Germinal center (tissue), 1 donor: ENCODE measurements at regions not wholly inside any gene's neighbourhood (a gene's known extent, or its start where the extent isn't known, plus 50 kb on each side); places are given as distances from the start of the nearest gene placed in this dataset.

Experiments used
- DNase-seq: peaks from one replicate; pipeline ENCODE4 v3.0.0; 2012; ENCODE audit warnings: mixed read lengths, low spot score

DNA sequence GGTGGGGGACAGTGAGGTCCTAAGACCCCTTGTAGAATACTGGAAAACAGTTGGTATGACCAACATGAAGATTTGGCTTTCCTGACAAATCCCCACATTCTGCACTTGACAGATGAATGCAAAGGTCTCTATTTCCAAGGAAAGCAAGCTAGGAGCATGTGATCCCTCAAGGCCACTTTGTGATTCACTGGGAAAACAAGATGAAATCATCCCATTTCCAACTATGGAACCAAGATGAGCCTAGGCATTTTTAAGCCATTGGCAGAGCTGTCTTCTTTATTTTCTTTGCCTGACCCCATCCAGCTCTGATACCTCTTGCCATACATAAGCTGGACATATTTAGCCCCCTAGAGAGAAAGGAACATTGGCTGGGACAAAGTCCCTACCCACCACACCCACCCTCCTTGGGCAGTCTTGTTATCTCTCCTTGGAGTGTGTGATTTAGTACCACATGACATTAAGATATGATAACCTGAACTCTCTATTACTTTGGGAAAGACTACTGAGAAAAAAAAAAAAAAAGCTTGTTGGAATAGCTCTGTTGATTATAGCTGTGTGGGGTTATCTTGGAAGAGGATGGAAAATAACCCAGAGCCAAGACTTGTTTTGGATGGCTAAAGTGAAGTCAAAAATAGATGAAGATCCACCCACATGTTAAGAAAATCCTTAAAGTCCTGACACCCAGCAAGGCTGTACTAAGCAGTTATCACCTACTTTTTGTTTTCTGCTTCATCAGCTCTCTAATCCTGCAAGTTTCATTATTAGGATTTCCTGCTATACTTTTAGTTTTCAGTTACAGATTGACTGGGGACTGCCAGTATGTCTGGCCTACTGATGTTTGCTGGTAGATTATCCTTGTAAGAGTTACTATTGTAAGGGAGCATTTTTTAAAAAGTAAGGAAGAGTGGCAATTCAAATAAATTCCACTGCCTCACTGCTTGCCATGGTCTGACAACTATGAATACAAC is 90.1 kb upstream of the PREP start:
- DNase-seq = no peak

DNA sequence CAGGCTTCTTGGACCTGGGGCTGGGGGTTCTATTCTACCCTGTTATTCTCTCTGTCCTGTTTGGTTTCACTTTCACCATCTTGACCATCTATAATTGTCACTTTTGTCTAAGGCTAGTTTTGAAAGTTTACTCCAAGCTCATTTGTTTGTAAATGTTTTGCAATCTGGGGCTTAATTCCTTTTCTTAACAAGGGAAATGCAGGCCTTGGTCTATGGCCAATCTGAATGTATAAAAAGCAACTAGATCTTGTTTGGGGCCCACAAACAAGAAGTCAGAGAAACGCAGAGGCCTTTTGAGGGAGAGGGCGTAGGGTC is 86.3 kb upstream of the PREP start:
- DNase-seq = no peak

GRCh38 chr6:105488516-105489215 is 85.8 kb upstream of the PREP start:
- DNase-seq = no peak

DNA sequence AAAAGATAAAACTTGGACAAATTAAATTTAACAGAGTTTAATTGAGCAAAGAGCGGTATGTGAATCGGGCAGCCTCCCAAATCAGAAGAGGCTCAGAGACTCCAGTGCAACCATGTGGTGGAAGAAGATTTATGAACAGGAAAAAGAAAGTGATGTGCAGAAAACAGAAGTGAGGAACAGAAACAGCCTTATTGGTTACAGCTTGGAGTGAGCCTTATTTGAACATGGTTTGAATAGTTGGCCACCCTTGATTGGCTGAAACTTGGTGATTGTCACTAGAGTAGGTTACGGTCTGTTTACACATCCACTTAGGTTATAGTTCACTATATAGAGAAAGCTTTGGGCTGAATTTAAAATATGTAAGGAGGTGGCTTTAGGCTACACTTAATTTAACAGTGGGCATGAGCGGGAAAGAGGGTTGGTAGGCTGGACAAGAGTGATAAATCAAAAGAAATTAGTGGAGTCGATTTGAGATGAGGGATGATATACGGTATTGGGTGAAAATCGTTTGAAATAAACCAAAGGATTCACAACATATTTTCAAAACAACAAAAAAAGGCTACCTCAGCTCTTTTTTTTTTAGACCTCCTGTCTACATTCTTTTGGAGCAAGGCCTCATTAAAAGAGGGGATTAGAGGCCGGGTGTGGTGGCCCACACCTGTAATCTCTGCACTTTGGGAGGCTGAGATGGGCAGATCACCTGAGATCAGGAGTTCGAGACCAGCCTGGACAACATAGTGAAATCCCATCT is 84.3 kb upstream of the PREP start:
- DNase-seq = no peak

DNA sequence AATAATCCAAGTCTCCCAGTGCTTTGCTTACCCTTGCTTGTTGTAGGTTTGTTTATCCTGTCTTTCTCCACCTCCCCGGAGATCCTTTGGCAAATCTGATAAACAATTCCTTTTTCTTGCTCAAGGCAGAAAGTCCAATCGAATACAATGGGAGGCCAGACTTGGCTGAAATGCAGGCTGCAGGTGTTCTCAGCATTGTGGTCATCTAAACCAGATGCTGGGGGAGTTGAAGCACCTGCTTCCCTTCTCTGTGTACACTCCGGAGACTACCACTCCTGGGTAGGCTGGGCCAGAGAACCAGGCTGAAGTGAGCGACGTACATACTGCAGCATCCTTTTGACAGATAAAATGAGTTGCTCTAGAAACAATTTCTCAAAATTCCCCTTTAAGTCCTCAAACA is 82.6 kb upstream of the PREP start:
- DNase-seq = no peak

GRCh38 chr6:105484238-105485161 is 81.6 kb upstream of the PREP start:
- no peak for DNase-seq

DNA sequence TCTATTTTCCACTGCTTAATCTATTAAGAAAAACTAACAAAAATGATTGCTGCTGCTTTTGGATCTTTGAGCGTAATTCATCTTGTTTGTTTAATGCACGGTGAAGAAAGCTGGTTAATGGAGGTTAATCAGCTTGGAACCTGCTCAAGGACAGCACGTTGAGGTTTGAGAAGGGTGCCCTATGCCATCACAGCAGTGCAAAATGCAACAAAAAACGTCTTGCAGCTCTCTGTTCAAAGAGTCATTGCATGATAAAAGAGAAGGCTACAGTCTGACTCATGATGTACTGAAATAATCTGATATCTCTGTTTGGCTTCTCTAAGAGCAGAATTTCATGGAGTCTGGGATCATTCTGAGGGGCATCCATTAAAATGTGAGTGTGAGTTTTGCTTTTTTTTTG is 80.6 kb upstream of the PREP start:
- no peak for DNase-seq

DNA sequence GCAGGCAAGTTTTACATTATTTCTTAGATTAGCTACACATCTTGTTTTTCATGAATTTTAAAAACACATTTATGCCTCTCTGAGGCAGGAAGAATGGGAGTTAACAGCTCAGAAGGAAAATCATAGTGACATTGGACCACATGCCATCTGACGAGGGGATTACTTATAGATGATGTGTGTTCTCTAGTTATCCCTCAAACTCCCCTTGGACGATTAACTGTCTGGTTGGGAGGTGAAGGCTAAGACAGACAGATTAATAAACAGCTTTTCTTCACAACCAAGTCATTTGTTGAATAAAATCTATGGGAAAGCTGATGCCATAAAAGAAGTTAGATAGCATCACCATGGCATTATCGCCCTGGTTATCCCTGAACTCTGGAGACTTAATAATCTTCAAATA is 80.0 kb upstream of the PREP start:
- no peak for DNase-seq

DNA sequence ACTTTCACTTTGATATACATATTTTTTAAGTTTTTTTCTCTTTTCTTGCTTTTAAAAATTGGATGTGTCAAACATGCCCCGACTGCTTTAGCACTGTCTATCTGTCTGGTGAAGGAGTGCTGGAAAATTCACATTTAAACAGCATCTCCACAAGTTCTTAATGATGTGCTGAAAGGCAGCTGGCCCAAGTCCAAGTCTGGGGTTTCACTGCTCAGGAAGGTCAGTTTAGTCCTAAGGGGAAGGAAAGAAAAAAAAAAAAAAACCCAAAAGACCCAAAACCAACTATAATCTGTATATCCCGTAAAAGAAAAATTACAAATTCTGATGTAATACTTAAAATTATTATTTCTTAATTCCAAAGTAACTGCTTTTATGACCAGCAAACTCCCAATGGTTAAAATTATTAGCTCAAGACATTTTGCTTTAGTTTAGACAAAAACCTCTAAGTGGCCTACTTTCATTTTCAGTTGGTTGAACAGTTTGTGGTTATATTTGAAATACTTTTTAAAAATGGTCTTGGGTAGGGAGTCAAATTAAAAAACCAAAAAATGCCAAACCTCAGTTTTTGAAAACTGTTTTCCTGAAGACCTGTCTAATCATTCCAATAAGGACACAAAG is 79.5 kb upstream of the PREP start:
- DNase-seq = no peak

DNA sequence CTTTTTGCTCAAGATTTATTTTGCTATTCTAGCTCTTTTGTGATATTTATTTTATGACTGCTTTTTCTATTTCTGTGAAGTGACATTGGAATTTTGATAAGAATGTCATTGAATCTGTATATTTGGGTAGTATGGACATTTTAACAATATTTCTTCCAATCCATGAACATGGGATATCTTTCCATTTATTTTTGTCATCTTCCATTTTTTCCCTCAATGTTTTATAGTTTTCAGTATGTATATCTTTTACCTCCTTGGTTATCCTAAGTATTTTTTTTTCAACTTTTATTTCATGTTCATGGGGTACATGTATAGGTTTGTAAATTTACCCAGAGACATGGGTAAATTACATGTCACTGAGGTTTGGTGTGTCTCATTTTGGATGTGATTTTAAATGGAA is 74.1 kb upstream of the PREP start:
- no peak for DNase-seq

DNA sequence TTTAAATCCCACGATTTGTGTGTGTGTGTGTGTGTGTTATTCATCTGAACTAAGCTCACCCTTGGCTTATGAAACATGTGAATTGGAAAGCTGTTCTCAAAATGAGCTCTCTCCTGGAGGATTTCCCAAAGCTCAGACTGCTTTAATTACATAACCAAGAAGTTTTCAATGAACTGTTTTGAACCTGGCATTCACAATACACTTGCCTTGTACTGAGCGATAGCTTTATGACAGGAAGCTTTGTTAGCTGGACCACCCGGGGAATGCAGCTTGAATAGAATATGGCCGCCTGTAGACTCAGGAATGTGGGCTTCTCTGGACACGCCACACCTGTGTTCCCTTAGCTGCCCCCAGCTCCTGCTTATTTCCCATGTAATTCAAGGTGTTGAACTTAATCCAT is 71.4 kb upstream of the PREP start:
- DNase-seq = no peak

DNA sequence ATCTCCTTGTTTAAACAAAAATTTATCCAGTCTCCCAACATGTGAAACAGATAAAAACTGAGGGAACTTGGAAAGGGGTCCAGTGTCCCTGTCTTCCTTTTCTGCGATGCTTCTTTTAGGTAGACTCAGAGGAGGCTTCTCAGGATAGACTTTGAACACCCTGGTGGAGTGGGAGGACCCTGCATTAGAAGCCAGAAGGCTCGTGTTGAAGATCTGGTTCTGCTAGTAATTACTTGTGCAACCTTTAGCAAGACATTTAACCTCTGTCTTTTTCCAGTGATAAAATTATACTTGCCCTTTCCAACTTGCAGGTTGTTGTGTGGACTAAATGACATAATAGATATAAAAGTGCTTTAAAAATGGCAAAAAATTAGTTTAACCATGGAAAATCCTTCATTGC is 67.1 kb upstream of the PREP start:
- no peak for DNase-seq

GRCh38 chr6:105468850-105469249 is 66.0 kb upstream of the PREP start:
- no peak for DNase-seq

DNA sequence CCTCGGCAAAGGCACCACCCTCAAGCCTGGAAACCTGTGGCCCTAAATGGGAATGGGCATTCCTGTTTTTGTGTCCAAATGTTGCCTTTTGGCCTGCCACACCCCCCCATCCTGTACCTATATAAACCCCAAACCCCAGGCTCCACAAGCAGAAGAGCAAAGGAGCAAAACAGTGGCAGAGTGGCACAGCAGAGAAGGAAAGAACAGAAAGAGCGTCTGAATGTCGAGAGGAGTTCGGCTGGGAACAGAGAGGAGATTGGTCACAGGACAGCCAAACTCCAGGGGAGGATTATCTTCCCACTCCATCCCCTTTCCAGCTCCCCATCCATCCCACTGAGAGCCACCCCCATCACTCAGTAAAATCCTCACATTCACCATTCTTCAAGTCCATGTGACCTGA is 58.0 kb upstream of the PREP start:
- DNase-seq = no peak

DNA sequence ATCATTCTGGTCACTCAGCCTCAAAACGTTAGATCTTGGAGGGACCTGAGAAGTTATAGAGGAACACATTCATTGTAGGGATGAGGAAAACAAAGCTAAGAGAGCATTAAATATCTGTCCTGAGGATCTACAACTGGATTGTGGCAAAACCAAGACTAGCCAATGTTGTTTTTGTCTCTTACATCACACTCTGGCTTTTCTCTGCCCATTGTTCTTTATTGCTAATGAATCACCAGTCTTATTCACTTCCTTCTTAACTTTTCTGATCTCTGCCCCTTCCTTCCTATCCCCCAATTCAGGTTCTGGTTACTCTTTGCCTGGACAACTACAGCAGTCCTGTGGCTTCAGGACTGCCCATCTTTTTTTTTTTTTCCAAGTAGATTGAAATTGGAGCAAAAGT is 57.0 kb upstream of the PREP start:
- no peak for DNase-seq

DNA sequence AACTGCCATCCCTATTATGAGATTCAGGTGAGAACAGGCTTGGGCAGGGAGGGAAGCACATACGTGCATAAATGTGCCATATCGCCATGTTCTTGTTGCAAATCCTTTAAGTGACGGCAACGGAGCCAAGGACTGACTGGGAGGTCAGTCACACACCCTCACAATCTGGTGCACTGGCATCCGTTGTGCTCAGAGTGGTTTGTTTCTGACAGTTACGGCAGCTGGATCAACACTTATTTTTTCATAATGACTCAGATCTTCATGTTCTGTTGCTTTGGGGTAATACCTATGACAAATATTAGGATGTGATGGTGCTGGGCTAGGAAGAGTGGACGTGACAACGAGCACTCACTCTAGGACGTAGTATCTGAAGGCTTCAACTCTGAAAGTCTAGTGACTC is 56.2 kb upstream of the PREP start:
- DNase-seq = no peak

GRCh38 chr6:105458551-105458950 is 55.7 kb upstream of the PREP start:
- no peak for DNase-seq

DNA sequence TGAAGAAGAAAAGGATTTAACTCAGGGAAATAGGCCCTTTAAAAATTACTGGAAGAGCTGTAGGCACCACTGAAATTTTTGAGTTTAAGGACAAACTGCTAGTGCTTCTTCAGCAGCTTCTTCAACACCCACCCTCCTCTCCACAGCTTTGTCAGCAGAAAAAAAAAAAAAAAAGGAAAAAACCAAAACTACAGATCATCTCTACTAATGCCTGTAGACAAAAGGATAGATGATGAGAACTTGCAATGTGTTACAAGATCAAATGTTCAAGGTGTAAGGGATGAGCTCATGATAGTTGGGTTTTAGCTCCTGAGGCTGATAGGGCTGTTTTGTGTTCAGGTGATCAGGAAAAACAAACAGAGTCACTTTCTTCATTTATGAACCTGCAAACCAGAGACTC is 55.2 kb upstream of the PREP start:
- no peak for DNase-seq

GRCh38 chr6:105453968-105454367 is 51.1 kb upstream of the PREP start:
- DNase-seq = no peak

DNA sequence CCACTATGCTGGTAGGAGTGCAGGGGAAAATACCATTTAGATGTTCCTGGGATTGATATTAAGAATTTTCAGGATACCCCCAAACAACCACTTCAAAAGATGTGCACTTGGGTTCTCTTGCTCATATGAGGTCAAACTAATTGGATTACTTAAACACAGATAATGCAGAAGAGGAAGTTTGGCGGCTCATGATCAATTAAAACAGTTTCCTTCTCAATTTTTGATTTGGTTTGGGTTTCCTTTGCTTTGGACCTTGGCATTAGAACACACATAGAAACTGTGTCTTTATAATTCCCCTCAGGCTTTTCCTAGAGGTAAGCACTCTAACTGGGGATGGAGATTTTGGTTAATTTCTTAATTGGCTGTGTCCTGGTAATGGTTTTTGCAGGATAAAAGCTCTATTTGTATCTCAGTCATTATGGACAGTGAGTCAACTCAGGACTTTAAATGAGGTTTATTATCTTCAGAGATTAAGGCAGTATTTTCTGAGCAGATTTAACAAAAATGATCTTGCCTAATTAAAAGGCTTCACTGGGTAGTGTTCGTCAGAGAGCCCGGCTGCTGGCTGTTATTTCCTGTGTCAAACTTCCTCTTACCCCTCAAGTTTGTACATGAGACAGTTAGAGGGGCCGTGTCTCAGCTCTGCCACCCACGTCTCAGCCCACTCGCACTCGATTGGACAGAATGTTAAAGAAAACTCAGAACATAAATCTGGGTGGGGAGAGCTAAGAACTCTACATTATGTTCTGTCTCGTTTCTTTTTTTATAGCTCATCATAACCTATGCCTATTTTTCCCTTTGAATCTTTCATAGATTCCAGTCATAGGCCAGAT is 50.3 kb upstream of the PREP start:
- DNase-seq = no peak
